ENCODE measurements at regions not wholly inside any gene's neighbourhood (a gene's known extent, or its start where the extent isn't known, plus 50 kb on each side); places are given as distances from the start of the nearest gene placed in this dataset.
A peak's percentile ranks its signal among the peaks of the same experiment; 100 is the strongest.

DNA sequence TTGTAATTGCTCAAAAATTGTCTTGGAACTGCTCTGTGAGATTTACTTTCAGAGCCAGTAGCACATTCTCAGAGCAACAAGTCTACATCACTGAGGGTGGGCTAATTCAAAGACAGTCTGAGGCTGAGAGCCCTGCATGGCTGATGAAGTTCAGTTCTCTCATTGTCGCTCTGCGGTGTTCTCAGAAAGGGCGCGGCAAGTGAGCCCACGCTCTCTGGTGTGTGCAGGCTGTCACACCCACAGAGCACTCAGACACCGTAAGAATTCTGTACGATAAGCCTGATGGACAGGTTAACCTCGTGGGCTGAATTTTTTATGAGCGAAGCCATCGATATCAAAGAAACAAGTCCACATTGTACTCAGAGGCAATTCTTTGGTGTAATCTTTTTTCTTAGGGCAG is 557.8 kb downstream of the HACE1 start:
- H3K27me3 ChIP-seq (ENCODE audit: control insufficient read depth, insufficient read depth, low read length), result no peaks in the 10 kb centered on the region
- H3K36me3 ChIP-seq (ENCODE audit: control insufficient read depth, insufficient read depth, low read length), result no peaks in the 10 kb centered on the region
- H3K4me3 ChIP-seq (ENCODE audit: low read length), result no peak overlapping the region
- WGBS (ENCODE audit: insufficient coverage, insufficient read length), result no CpG with 5 or more reads among the region's 10 CpGs
- no peaks in the 10 kb centered on the region for H3K9me3 ChIP-seq (ENCODE audit: control insufficient read depth, insufficient read depth, low read length)
- H3K27ac ChIP-seq (ENCODE audit: low read length), result no peak overlapping the region
- no peaks in the 10 kb centered on the region; the same call in 1 of the 2 replicates for H3K4me1 ChIP-seq (ENCODE audit: control insufficient read depth, insufficient read depth, low read length)
- no peak for DNase-seq (ENCODE audit: low read depth, low spot score)

DNA sequence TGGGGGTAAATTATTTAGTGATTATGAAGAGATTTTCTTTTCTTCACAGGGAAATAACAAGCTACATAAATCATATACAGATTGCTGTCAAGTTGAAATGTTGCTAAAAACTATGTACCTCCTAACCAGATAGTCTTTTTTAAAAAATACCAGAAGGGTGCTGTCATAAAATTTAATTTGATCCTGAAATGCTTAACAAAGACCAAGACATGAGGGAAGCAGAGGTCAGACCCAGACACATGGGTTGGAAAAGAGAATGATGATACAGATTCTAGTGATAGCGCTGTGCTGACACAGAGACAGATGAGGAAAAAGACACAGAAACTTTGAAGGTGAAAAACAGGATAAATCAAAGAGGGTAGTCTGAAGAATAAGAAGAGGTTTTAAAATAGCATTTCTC is 573.1 kb downstream of the HACE1 start:
- no peaks in the 10 kb centered on the region for H3K9me3 ChIP-seq (ENCODE audit: control insufficient read depth, insufficient read depth, low read length)
- WGBS (ENCODE audit: insufficient coverage, insufficient read length), result no CpG with 5 or more reads among the region's 1 CpG
- no peaks in the 10 kb centered on the region for H3K4me1 ChIP-seq (ENCODE audit: control insufficient read depth, insufficient read depth, low read length)
- no peak for DNase-seq (ENCODE audit: low read depth, low spot score)
- H3K27ac ChIP-seq (ENCODE audit: low read length), result no peak overlapping the region
- no peak overlapping the region for H3K4me3 ChIP-seq (ENCODE audit: low read length)
- H3K36me3 ChIP-seq (ENCODE audit: control insufficient read depth, insufficient read depth, low read length), result no peaks in the 10 kb centered on the region
- no peaks in the 10 kb centered on the region for H3K27me3 ChIP-seq (ENCODE audit: control insufficient read depth, insufficient read depth, low read length)

DNA sequence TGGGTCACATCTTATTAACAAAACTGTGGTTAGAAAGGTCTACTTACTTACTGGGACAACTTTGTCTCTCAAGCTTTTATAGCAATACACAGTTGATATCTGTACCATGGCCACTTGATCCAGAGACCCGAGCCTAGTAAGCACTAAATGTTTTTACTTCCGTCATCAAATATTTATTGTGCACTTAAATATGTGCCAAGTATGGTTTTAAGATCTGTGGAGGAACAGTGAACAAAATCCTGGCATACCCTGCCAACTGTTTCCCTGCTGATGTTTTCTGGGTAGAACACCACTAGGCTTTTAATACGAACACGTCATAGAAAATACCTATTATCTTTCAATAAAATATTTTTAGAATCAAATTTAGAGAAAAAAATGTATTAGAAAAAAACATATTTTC is 574.8 kb downstream of the HACE1 start:
- no peaks in the 10 kb centered on the region for H3K9me3 ChIP-seq (ENCODE audit: control insufficient read depth, insufficient read depth, low read length)
- H3K4me3 ChIP-seq (ENCODE audit: low read length), result no peak overlapping the region
- H3K27me3 ChIP-seq (ENCODE audit: control insufficient read depth, insufficient read depth, low read length), result no peaks in the 10 kb centered on the region
- H3K36me3 ChIP-seq (ENCODE audit: control insufficient read depth, insufficient read depth, low read length), result no peaks in the 10 kb centered on the region
- no peaks in the 10 kb centered on the region for H3K4me1 ChIP-seq (ENCODE audit: control insufficient read depth, insufficient read depth, low read length)
- DNase-seq (ENCODE audit: low read depth, low spot score), result no peak
- H3K27ac ChIP-seq (ENCODE audit: low read length), result no peak overlapping the region
- no CpG with 5 or more reads among the region's 4 CpGs for WGBS (ENCODE audit: insufficient coverage, insufficient read length)

DNA sequence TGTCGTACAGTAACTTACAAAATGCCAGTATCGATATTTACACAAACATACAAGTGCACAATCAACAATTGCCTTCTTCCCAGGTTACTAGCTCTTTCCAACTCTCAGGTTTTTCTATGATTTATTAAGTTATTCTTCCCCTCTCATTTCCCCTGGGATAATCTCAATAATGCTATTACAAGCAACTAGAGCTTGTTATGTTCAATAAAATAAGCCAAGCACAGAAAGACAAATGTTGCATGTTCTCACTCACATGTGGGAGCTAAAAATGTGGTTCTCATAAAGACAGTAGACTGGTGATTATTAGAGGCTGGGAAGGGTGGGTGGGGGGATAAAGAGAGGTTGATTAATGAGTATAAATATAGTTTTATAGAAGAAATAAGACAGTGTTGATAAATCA is 577.1 kb downstream of the HACE1 start:
- H3K36me3 ChIP-seq (ENCODE audit: control insufficient read depth, insufficient read depth, low read length), result no peaks in the 10 kb centered on the region
- no peaks in the 10 kb centered on the region for H3K4me1 ChIP-seq (ENCODE audit: control insufficient read depth, insufficient read depth, low read length)
- no peak overlapping the region for H3K27ac ChIP-seq (ENCODE audit: low read length)
- H3K27me3 ChIP-seq (ENCODE audit: control insufficient read depth, insufficient read depth, low read length), result no peaks in the 10 kb centered on the region
- DNase-seq (ENCODE audit: low read depth, low spot score), result no peak
- no peak overlapping the region for H3K4me3 ChIP-seq (ENCODE audit: low read length)
- no peaks in the 10 kb centered on the region for H3K9me3 ChIP-seq (ENCODE audit: control insufficient read depth, insufficient read depth, low read length)
- no CpG with 5 or more reads among the region's 2 CpGs for WGBS (ENCODE audit: insufficient coverage, insufficient read length)

DNA sequence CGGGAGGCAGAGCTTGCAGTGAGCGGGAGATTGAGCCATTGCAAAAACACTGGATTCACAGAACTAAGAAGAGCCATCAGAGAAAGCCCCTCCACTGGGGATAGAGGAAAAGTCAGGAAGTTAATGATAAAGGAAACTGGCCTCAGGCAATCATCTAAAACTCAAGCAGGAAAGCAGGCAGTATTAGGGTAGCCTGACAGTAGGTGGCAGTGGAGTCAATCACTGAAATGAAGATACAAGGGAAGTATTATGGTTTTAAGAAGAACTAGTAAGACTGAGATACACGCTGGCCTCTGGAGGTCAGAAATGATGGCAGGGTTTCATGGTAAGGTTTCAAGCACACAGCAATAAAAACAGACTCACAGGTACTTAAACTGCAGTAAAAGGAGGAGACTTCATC is 578.3 kb downstream of the HACE1 start:
- Histone ChIP-seq H3K27me3 (ENCODE audit: control insufficient read depth, insufficient read depth, low read length) (no peaks in the 10 kb centered on the region), H3K4me1 (ENCODE audit: control insufficient read depth, insufficient read depth, low read length) (no peaks in the 10 kb centered on the region), H3K36me3 (ENCODE audit: control insufficient read depth, insufficient read depth, low read length) (no peaks in the 10 kb centered on the region), H3K4me3 (ENCODE audit: low read length) (no peak overlapping the region), H3K27ac (ENCODE audit: low read length) (no peak overlapping the region), H3K9me3 (ENCODE audit: control insufficient read depth, insufficient read depth, low read length) (no peaks in the 10 kb centered on the region)
- WGBS (ENCODE audit: insufficient coverage, insufficient read length), result no CpG with 5 or more reads among the region's 3 CpGs
- DNase-seq (ENCODE audit: low read depth, low spot score), result peak; percentile 20

DNA sequence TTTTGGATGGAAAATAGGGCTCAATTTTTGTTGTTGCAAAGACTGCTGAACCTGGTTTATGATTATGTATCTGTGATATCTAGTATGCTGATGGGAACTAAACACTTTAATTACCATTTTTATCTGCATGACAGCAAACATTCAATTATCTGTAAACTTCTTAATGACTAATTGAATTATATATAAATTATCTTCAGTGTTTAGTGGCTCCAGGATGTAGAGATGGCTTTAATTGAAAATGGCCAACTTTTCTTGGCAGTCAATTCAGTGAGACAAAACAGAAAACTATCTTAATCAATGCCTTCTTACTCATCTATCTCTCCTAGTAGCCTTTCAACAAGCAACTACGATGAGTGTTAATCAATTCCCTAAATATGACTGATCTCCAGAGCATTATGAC is 591.3 kb downstream of the HACE1 start:
- WGBS (ENCODE audit: insufficient coverage, insufficient read length), result no CpG with 5 or more reads among the region's 1 CpG
- H3K27me3 ChIP-seq (ENCODE audit: control insufficient read depth, insufficient read depth, low read length), result no peaks in the 10 kb centered on the region
- no peaks in the 10 kb centered on the region for H3K9me3 ChIP-seq (ENCODE audit: control insufficient read depth, insufficient read depth, low read length)
- no peak overlapping the region for H3K4me3 ChIP-seq (ENCODE audit: low read length)
- no peak for DNase-seq (ENCODE audit: low read depth, low spot score)
- H3K36me3 ChIP-seq (ENCODE audit: control insufficient read depth, insufficient read depth, low read length), result no peaks in the 10 kb centered on the region
- H3K4me1 ChIP-seq (ENCODE audit: control insufficient read depth, insufficient read depth, low read length), result no peaks in the 10 kb centered on the region
- H3K27ac ChIP-seq (ENCODE audit: low read length), result no peak overlapping the region

DNA sequence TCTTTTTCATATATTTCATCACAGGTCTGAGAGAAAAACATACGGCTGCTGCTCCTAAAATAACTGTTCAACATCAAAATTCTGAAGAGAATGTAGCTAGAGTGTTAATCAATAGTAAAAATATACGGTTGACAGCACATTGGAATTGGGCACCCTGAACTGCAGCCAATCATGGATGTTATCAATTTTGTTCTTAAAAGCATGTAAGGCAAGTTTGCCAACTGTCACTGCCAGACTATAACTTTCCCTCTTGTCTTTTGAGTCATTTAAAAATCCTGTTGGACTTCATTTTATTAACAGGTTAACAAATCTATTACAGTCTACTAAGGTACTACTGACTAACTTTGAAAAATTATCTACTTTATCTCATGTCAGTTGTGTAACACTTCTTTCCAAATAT is 592.8 kb downstream of the HACE1 start:
- no peaks in the 10 kb centered on the region for H3K4me1 ChIP-seq (ENCODE audit: control insufficient read depth, insufficient read depth, low read length)
- H3K27ac ChIP-seq (ENCODE audit: low read length), result no peak overlapping the region
- no peaks in the 10 kb centered on the region for H3K9me3 ChIP-seq (ENCODE audit: control insufficient read depth, insufficient read depth, low read length)
- no CpG with 5 or more reads among the region's 2 CpGs for WGBS (ENCODE audit: insufficient coverage, insufficient read length)
- H3K27me3 ChIP-seq (ENCODE audit: control insufficient read depth, insufficient read depth, low read length), result no peaks in the 10 kb centered on the region
- H3K4me3 ChIP-seq (ENCODE audit: low read length), result no peak overlapping the region
- DNase-seq (ENCODE audit: low read depth, low spot score), result no peak
- H3K36me3 ChIP-seq (ENCODE audit: control insufficient read depth, insufficient read depth, low read length), result no peaks in the 10 kb centered on the region

DNA sequence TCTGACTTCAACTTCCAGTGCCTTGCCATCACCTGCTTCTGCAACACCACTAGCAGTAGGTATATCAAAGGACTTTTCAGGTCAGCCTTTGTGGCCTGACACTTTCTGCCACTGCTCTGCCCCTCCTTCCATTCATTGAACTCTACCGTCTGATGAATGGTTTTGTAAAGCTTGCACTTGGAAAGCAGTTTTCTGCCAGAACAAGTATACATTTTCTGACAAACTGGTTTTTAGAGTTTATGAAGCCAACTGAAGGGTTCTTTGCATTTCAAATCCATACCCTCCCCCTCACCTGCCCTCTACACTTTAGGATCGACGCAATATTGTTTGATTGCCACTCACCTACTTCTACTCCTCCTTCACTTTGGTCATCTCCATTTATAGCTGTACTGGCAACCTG is 603.1 kb downstream of the HACE1 start:
- Histone ChIP-seq H3K36me3 (ENCODE audit: control insufficient read depth, insufficient read depth, low read length) (no peaks in the 10 kb centered on the region), H3K9me3 (ENCODE audit: control insufficient read depth, insufficient read depth, low read length) (no peaks in the 10 kb centered on the region), H3K27ac (ENCODE audit: low read length) (no peak overlapping the region), H3K27me3 (ENCODE audit: control insufficient read depth, insufficient read depth, low read length) (no peaks in the 10 kb centered on the region), H3K4me3 (ENCODE audit: low read length) (no peak overlapping the region), H3K4me1 (ENCODE audit: control insufficient read depth, insufficient read depth, low read length) (no peaks in the 10 kb centered on the region)
- WGBS (ENCODE audit: insufficient coverage, insufficient read length), result no CpG with 5 or more reads among the region's 3 CpGs
- no peak for DNase-seq (ENCODE audit: low read depth, low spot score)

DNA sequence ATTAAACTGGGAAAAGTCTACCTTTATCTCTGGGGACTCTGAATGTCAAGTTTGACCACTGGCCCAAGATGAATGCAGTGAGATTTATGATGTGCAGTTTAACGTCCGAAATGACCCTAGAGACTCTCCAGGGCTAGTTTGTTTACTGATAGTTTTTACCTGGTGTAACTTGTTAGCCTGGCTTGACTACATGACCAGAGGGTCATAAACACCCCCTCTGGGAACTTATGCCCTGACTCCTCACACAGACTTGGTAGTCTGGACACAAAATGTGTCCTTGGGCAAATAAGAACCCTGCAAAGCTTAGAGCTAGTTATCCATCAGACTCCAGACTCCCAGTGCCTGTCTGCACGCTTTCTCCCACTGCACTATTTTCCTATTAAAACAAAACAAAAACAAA is 606.5 kb downstream of the HACE1 start:
- Histone ChIP-seq H3K4me1 (ENCODE audit: control insufficient read depth, insufficient read depth, low read length) (peaks cover 1% of the 10 kb centered on the region), H3K27ac (ENCODE audit: low read length) (no peak overlapping the region), H3K36me3 (ENCODE audit: control insufficient read depth, insufficient read depth, low read length) (no peaks in the 10 kb centered on the region), H3K4me3 (ENCODE audit: low read length) (no peak overlapping the region), H3K9me3 (ENCODE audit: control insufficient read depth, insufficient read depth, low read length) (no peaks in the 10 kb centered on the region), H3K27me3 (ENCODE audit: control insufficient read depth, insufficient read depth, low read length) (no peaks in the 10 kb centered on the region)
- DNase-seq (ENCODE audit: low read depth, low spot score), result no peak
- WGBS (ENCODE audit: insufficient coverage, insufficient read length), result no CpG with 5 or more reads among the region's 3 CpGs

DNA sequence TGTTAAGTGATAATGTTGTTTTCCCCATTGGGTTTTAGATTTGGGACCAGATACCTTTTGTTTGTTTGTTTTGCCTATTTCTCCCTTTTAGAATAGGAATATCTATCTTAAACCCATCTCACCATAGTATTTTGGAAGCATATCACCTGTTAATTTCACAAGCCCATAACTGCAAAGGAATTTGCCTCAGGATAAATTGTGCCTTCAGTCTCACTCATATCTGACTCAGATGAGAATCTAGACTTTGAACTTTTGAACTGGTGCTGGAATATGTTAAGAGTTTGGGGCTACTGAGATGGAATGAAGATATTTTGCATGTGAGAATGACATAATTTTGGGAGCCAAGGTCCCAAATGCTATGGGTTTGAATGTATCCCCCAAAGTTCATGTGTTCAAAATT is 607.4 kb downstream of the HACE1 start:
- no peaks in the 10 kb centered on the region for H3K36me3 ChIP-seq (ENCODE audit: control insufficient read depth, insufficient read depth, low read length)
- H3K4me1 ChIP-seq (ENCODE audit: control insufficient read depth, insufficient read depth, low read length), result peaks cover 1% of the 10 kb centered on the region
- no peak for DNase-seq (ENCODE audit: low read depth, low spot score)
- H3K27me3 ChIP-seq (ENCODE audit: control insufficient read depth, insufficient read depth, low read length), result no peaks in the 10 kb centered on the region
- H3K27ac ChIP-seq (ENCODE audit: low read length), result no peak overlapping the region
- H3K4me3 ChIP-seq (ENCODE audit: low read length), result no peak overlapping the region
- H3K9me3 ChIP-seq (ENCODE audit: control insufficient read depth, insufficient read depth, low read length), result no peaks in the 10 kb centered on the region

DNA sequence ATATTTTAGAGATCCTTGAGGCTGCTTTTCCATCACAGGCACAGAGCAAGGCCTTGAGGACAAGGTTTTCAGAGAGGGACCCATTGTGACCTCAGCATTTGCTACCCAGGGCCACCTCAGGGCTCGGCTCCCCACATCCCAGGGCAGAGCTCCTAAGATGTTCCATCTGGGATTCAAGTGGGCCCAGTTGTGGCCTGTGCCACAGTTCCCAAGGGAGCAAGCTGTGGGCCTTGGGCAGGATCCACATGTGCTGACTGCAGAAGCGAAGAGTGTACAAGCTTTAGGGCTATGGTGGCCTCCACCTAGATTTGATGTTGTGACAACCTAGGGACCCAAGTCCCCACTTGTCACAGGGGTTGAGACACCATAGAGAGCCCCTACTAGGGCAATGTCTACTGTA is 608.1 kb downstream of the HACE1 start:
- Histone ChIP-seq H3K4me3 (ENCODE audit: low read length) (no peak overlapping the region), H3K9me3 (ENCODE audit: control insufficient read depth, insufficient read depth, low read length) (no peaks in the 10 kb centered on the region), H3K27me3 (ENCODE audit: control insufficient read depth, insufficient read depth, low read length) (no peaks in the 10 kb centered on the region), H3K36me3 (ENCODE audit: control insufficient read depth, insufficient read depth, low read length) (no peaks in the 10 kb centered on the region), H3K27ac (ENCODE audit: low read length) (no peak overlapping the region), H3K4me1 (ENCODE audit: control insufficient read depth, insufficient read depth, low read length) (peaks cover 1% of the 10 kb centered on the region)
- no peak for DNase-seq (ENCODE audit: low read depth, low spot score)
- WGBS (ENCODE audit: insufficient coverage, insufficient read length), result no CpG with 5 or more reads among the region's 2 CpGs

Measured in iPS DF 6.9 (cell line).